H9 (cell line): ENCODE measurements at regions not wholly inside any gene's neighbourhood (a gene's known extent, or its start where the extent isn't known, plus 50 kb on each side); places are given as distances from the start of the nearest gene placed in this dataset.

Experiments used
- DNase-seq: peaks from one replicate; pipeline ENCODE4 v3.0.0-alpha.2; 2017
- H2AFZ ChIP-seq: one replicate; pipeline ENCODE4 v1.6.1; 2013; ENCODE audit warnings: mild to moderate bottlenecking, low read length, control low read depth, moderate library complexity
- H2AK5ac ChIP-seq: 2 replicates; pipeline ENCODE4 v1.6.1; 2013; ENCODE audit warnings: low read length, control low read depth, mixed read lengths; ENCODE audit not compliant: insufficient read length
- H2BK120ac ChIP-seq: one replicate; pipeline ENCODE4 v1.6.1; 2013; ENCODE audit warnings: low read depth, mild to moderate bottlenecking, low read length, control low read depth, inconsistent platforms; ENCODE audit not compliant: poor library complexity, severe bottlenecking
- H2BK12ac ChIP-seq: 2 replicates; pipeline ENCODE4 v1.6.1; 2013; ENCODE audit warnings: low read length, control low read depth, mixed read lengths, low read depth; ENCODE audit not compliant: insufficient read length
- H2BK15ac ChIP-seq: 2 replicates; pipeline ENCODE4 v1.6.1; 2013; ENCODE audit warnings: low read depth, low read length, control low read depth
- H2BK20ac ChIP-seq: one replicate; pipeline ENCODE4 v1.6.1; 2013; ENCODE audit warnings: low read depth, mild to moderate bottlenecking, low read length, control low read depth, inconsistent platforms; ENCODE audit not compliant: poor library complexity, severe bottlenecking
- H2BK5ac ChIP-seq: 2 replicates; pipeline ENCODE4 v1.6.1; 2013; ENCODE audit warnings: low read length, control low read depth, mixed read lengths; ENCODE audit not compliant: insufficient read length
- H3K14ac ChIP-seq: 2 replicates; pipeline ENCODE4 v1.6.1; 2013; ENCODE audit warnings: low read length, control low read depth; ENCODE audit not compliant: insufficient read depth
- H3K18ac ChIP-seq: 2 replicates; pipeline ENCODE4 v1.6.1; 2013; ENCODE audit warnings: low read depth, mild to moderate bottlenecking, mixed read lengths, low read length, control low read depth; ENCODE audit not compliant: insufficient read length
- H3K23ac ChIP-seq: 2 replicates; pipeline ENCODE4 v1.6.1; 2013; ENCODE audit warnings: low read length, control low read depth, mixed read lengths, low read depth; ENCODE audit not compliant: insufficient read length
- H3K23me2 ChIP-seq: 2 replicates; pipeline ENCODE4 v1.6.1; 2013; ENCODE audit warnings: low read depth, mild to moderate bottlenecking, mixed read lengths, low read length, control low read depth; ENCODE audit not compliant: insufficient read length, poor library complexity, severe bottlenecking
- H3K27ac ChIP-seq: 2 replicates; pipeline ENCODE4 v1.5.1; 2013; ENCODE audit warnings: low read length, control low read depth, mixed read lengths, low read depth; ENCODE audit not compliant: insufficient read length
- H3K27me3 ChIP-seq: 2 replicates; pipeline ENCODE4 v1.6.1; 2013; ENCODE audit warnings: low read length, control low read depth, inconsistent platforms; ENCODE audit not compliant: insufficient read depth
- H3K4ac ChIP-seq: 2 replicates; pipeline ENCODE4 v1.6.1; 2013; ENCODE audit warnings: low read depth, mild to moderate bottlenecking, control low read depth, inconsistent platforms, low read length, moderate library complexity
- H3K4me1 ChIP-seq: 2 replicates; pipeline ENCODE4 v1.6.1; 2013; ENCODE audit warnings: low read length, control low read depth, inconsistent platforms; ENCODE audit not compliant: insufficient read depth
- H3K4me2 ChIP-seq: 2 replicates; pipeline ENCODE4 v1.6.1; 2013; ENCODE audit warnings: low read length, control low read depth, mixed read lengths; ENCODE audit not compliant: insufficient read length, insufficient read depth
- H3K56ac ChIP-seq: 2 replicates; pipeline ENCODE4 v1.6.1; 2013; ENCODE audit warnings: low read depth, mild to moderate bottlenecking, mixed read lengths, low read length, control low read depth; ENCODE audit not compliant: insufficient read length
- H3K79me1 ChIP-seq: 2 replicates; pipeline ENCODE4 v1.6.1; 2013; ENCODE audit warnings: low read depth, mild to moderate bottlenecking, moderate library complexity, low read length, control low read depth, inconsistent platforms; ENCODE audit not compliant: insufficient read depth, poor library complexity, severe bottlenecking
- H3K79me2 ChIP-seq: 2 replicates; pipeline ENCODE4 v1.6.1; 2013; ENCODE audit warnings: low read length, control low read depth, inconsistent platforms; ENCODE audit not compliant: insufficient read depth
- H3K9ac ChIP-seq: 2 replicates; pipeline ENCODE4 v1.6.1; 2013; ENCODE audit warnings: low read length, control low read depth, mixed read lengths; ENCODE audit not compliant: insufficient read length; ENCODE audit errors: extremely low read depth
- H3K9me3 ChIP-seq: one replicate; pipeline ENCODE4 v1.6.1; 2013; ENCODE audit warnings: low read depth, low read length, inconsistent platforms; ENCODE audit not compliant: control insufficient read depth
- H3T11ph ChIP-seq: one replicate; pipeline ENCODE4 v1.6.1; 2013; ENCODE audit warnings: mild to moderate bottlenecking, low read length, control low read depth, inconsistent platforms
- H4K20me1 ChIP-seq: one replicate; pipeline ENCODE4 v1.6.1; 2013; ENCODE audit not compliant: control insufficient read depth, insufficient read length, insufficient read depth
- H4K5ac ChIP-seq: 2 replicates; pipeline ENCODE4 v1.6.1; 2013; ENCODE audit warnings: low read depth, mild to moderate bottlenecking, mixed read lengths, low read length, control low read depth; ENCODE audit not compliant: insufficient read length
- H4K8ac ChIP-seq: replicated peaks from 2 replicates; pipeline ENCODE4 v1.6.1; 2013; ENCODE audit warnings: low read length, control low read depth, mixed read lengths, low read depth; ENCODE audit not compliant: insufficient read length
- H4K91ac ChIP-seq: 2 replicates; pipeline ENCODE4 v1.6.1; 2013; ENCODE audit warnings: low read depth, mild to moderate bottlenecking, moderate library complexity, mixed read lengths, low read length, control low read depth; ENCODE audit not compliant: insufficient read length
- H3K27ac Mint-ChIP-seq, 3 experiments: 2 replicates in 2 of 3; 3 replicates in 1 of 3; pipeline ENCODE4 v1.8.0; 2020 to 2021; ENCODE audit warnings: mixed read lengths in 3 of 3, mild to moderate bottlenecking in 1 of 3, moderate library complexity in 1 of 3
- H3K27me3 Mint-ChIP-seq: 2 replicates; pipeline ENCODE4 v1.8.0; 2021; ENCODE audit warnings: low read depth, mild to moderate bottlenecking, moderate library complexity, mixed read lengths
- H3K36me3 Mint-ChIP-seq, 3 experiments: 2 replicates in 2 of 3; 3 replicates in 1 of 3; pipeline ENCODE4 v1.8.0; 2020 to 2021; ENCODE audit warnings: low read depth in 3 of 3, mixed read lengths in 3 of 3; ENCODE audit not compliant: insufficient read depth in 1 of 3
- H3K4me1 Mint-ChIP-seq, 2 experiments: 2 replicates each; pipeline ENCODE4 v1.8.0; 2020; ENCODE audit warnings: mixed read lengths in 2 of 2
- H3K4me3 Mint-ChIP-seq, 2 experiments: 2 replicates in 1 of 2; 3 replicates in 1 of 2; pipeline ENCODE4 v1.8.0; 2020 to 2021; ENCODE audit warnings: mild to moderate bottlenecking in 2 of 2, mixed read lengths in 2 of 2, moderate library complexity in 1 of 2
- H3K9me3 Mint-ChIP-seq, 2 experiments: 2 replicates in 1 of 2; 3 replicates in 1 of 2; pipeline ENCODE4 v1.8.0; 2020; ENCODE audit warnings: mild to moderate bottlenecking in 2 of 2, mixed read lengths in 2 of 2, moderate library complexity in 1 of 2
- WGBS: extraction: QIAGEN DNeasy Blood & Tissue Kit; methylation state at CpG from one replicate; pipeline ENCODE4 v1.1.7; 2013; ENCODE audit warnings: missing lambda C conversion rate, low lambda C conversion rate, mixed read lengths; ENCODE audit not compliant: insufficient read length; ENCODE audit errors: extremely low coverage; 5-methylcytosine and 5-hydroxymethylcytosine counted together
- TF ChIP-seq, protein P1 (sequence below): fragments of 200-600 bp; sonication (generic); conservative IDR thresholded peaks from 3 replicates; pipeline ENCODE4 v1.8.0; 2021; ENCODE audit warnings: antibody characterized with exemption, mild to moderate bottlenecking

GRCh38 chr1:177710696-177711620 is 258.9 kb downstream of the SEC16B start:
- no peak overlapping the region for H2AK5ac ChIP-seq
- H3K18ac ChIP-seq: no peak overlapping the region
- H2AFZ ChIP-seq: no peak overlapping the region
- no peak overlapping the region for H4K91ac ChIP-seq
- peak overlapping the region in 1 of 3 experiments; percentile 42; a peak in 1 of 7 replicates for H3K27ac Mint-ChIP-seq
- H3K4ac ChIP-seq: no peak overlapping the region
- peaks cover 5% of the 10 kb centered on the region in 2 experiments for H3K4me1 Mint-ChIP-seq
- H3K27ac ChIP-seq: no peak overlapping the region
- no peak overlapping the region for H3K56ac ChIP-seq
- H3K14ac ChIP-seq: no peak overlapping the region
- no peak overlapping the region for H4K5ac ChIP-seq
- H3T11ph ChIP-seq: no peak overlapping the region
- H3K27me3 ChIP-seq: no peaks in the 10 kb centered on the region
- H3K9ac ChIP-seq: no peak overlapping the region
- H3K36me3 Mint-ChIP-seq: no peaks in the 10 kb centered on the region; a peak in 3 of 7 replicates
- no peaks in the 10 kb centered on the region; the same call in 1 of the 2 replicates for H3K4me1 ChIP-seq
- H4K8ac ChIP-seq: no peak overlapping the region
- H3K27me3 Mint-ChIP-seq: no peaks in the 10 kb centered on the region
- H2BK5ac ChIP-seq: no peak overlapping the region
- H3K9me3 Mint-ChIP-seq: peaks cover 0 to 7% of the 10 kb centered on the region in 2 experiments; a peak in 4 of 5 replicates
- no peak overlapping the region for H2BK20ac ChIP-seq
- WGBS: no CpG with 5 or more reads among the region's 17 CpGs
- H4K20me1 ChIP-seq: no peaks in the 10 kb centered on the region
- no peaks in the 10 kb centered on the region for H3K9me3 ChIP-seq
- no peak overlapping the region for H3K4me3 Mint-ChIP-seq
- no peaks in the 10 kb centered on the region for H3K79me2 ChIP-seq
- H2BK15ac ChIP-seq: no peak overlapping the region
- no peak overlapping the region for H3K4me2 ChIP-seq
- no peaks in the 10 kb centered on the region for H3K23me2 ChIP-seq
- TF ChIP-seq, protein P1, sequence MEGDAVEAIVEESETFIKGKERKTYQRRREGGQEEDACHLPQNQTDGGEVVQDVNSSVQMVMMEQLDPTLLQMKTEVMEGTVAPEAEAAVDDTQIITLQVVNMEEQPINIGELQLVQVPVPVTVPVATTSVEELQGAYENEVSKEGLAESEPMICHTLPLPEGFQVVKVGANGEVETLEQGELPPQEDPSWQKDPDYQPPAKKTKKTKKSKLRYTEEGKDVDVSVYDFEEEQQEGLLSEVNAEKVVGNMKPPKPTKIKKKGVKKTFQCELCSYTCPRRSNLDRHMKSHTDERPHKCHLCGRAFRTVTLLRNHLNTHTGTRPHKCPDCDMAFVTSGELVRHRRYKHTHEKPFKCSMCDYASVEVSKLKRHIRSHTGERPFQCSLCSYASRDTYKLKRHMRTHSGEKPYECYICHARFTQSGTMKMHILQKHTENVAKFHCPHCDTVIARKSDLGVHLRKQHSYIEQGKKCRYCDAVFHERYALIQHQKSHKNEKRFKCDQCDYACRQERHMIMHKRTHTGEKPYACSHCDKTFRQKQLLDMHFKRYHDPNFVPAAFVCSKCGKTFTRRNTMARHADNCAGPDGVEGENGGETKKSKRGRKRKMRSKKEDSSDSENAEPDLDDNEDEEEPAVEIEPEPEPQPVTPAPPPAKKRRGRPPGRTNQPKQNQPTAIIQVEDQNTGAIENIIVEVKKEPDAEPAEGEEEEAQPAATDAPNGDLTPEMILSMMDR: no peak
- H3K23ac ChIP-seq: no peak overlapping the region
- no peak overlapping the region for H2BK120ac ChIP-seq
- H3K79me1 ChIP-seq: no peaks in the 10 kb centered on the region
- no peak overlapping the region for H2BK12ac ChIP-seq
- DNase-seq: peak; percentile 41
